Nucleus accumbens (tissue), 56 donors: ENCODE measurements at regions not wholly inside any gene's neighbourhood (a gene's known extent, or its start where the extent isn't known, plus 50 kb on each side); places are given as distances from the start of the nearest gene placed in this dataset.
"Not testable (repeated sequence)": the region's sequence is repeated elsewhere in the genome, so short reads cannot be mapped to it uniquely, and the experiment has no call there.

Experiments used
- DNase-seq, 56 donors: peaks; one replicate each; lab custom pipeline; 2025; lab: John Stamatoyannopoulos, UW

- not testable (repeated sequence) for DNase-seq
Observed at GRCh38 chr2:131822237-131822721, 294.6 kb downstream of the CCDC74A start.

GRCh38 chr2:131823058-131823457, 295.4 kb downstream of the CCDC74A start:
- DNase-seq, result not testable (repeated sequence)

- DNase-seq, result not testable (repeated sequence)
Observed at GRCh38 chr2:131824986-131825385, 297.3 kb downstream of the CCDC74A start.

GRCh38 chr2:131827481-131828163, 299.9 kb downstream of the CCDC74A start:
- no peak for DNase-seq

- DNase-seq, result no peak
Observed at GRCh38 chr2:131828164-131828561, 300.5 kb downstream of the CCDC74A start.

GRCh38 chr2:131828633-131829455, 301.2 kb downstream of the CCDC74A start:
- not testable (repeated sequence) for DNase-seq

- DNase-seq, result not testable (repeated sequence)
Observed at GRCh38 chr2:131829456-131830241, 302.0 kb downstream of the CCDC74A start.

- not testable (repeated sequence) for DNase-seq
Observed at GRCh38 chr2:131830242-131830945, 302.7 kb downstream of the CCDC74A start.

GRCh38 chr2:131830946-131831310, 303.2 kb downstream of the CCDC74A start:
- not testable (repeated sequence) for DNase-seq

GRCh38 chr2:131831450-131832208, 303.9 kb downstream of the CCDC74A start:
- DNase-seq, result peak in 8 of 56 donors; percentile 10 to 40 (median 20)

GRCh38 chr2:131832209-131832780, 304.6 kb downstream of the CCDC74A start:
- not testable (repeated sequence) for DNase-seq

GRCh38 chr2:131832917-131833316, 305.2 kb downstream of the CCDC74A start:
- peak in 25 of 56 donors; percentile 13 to 77 (median 35) for DNase-seq

- not testable (repeated sequence) for DNase-seq
Observed at GRCh38 chr2:131833367-131834202, 305.9 kb downstream of the CCDC74A start.

- DNase-seq, result not testable (repeated sequence)
Observed at GRCh38 chr2:131834203-131835020, 306.7 kb downstream of the CCDC74A start.

GRCh38 chr2:131835022-131835421, 307.3 kb downstream of the CCDC74A start:
- not testable (repeated sequence) for DNase-seq

GRCh38 chr2:131835621-131836091, 308.0 kb downstream of the CCDC74A start:
- DNase-seq, result no peak

- DNase-seq, result not testable (repeated sequence)
Observed at GRCh38 chr2:131836116-131836515, 308.4 kb downstream of the CCDC74A start.
